ENCODE measurements at regions not wholly inside any gene's neighbourhood (a gene's known extent, or its start where the extent isn't known, plus 50 kb on each side); places are given as distances from the start of the nearest gene placed in this dataset.

DNA sequence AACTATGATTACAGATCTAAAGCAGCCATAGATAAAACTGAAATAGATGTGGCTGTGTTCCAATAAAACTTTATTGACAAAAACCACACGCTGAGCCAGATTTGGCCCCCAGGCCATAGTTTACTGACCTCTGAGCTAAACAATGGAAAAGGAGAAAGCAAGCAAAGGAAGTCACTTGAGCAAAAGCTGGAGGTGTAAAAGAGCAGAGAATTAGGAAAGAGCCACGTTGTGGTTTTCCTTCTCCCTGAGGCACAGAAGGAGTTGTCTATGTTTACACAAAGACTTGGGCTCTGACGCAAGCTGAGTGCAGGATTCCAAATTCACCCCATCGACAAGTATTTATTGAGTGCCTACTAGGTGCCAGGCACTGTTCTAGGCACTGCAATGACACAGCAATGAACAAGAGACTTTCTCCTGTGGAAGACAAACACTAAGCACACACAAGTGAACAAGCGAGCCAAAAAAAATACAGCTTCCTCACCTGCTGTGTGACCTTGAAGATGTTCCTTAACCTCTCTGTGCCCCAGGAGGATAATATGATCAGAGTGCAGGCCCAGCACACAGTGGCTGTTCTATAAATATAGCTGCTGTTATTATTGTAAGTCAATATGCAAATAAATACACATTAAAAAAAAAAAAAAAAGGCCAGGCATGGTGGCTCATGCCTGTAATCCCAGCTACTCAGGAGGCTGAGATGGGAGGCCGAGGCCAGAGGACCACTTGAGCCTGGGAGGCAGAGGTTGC lies 75.4 kb upstream of the PTPN1 start:
- no peaks in the 10 kb centered on the region for H3K27me3 Mint-ChIP-seq (ENCODE audit: low read depth, poor library complexity)
- no peaks in the 10 kb centered on the region for H3K9me3 Mint-ChIP-seq
- H3K27ac Mint-ChIP-seq, result no peak overlapping the region

DNA sequence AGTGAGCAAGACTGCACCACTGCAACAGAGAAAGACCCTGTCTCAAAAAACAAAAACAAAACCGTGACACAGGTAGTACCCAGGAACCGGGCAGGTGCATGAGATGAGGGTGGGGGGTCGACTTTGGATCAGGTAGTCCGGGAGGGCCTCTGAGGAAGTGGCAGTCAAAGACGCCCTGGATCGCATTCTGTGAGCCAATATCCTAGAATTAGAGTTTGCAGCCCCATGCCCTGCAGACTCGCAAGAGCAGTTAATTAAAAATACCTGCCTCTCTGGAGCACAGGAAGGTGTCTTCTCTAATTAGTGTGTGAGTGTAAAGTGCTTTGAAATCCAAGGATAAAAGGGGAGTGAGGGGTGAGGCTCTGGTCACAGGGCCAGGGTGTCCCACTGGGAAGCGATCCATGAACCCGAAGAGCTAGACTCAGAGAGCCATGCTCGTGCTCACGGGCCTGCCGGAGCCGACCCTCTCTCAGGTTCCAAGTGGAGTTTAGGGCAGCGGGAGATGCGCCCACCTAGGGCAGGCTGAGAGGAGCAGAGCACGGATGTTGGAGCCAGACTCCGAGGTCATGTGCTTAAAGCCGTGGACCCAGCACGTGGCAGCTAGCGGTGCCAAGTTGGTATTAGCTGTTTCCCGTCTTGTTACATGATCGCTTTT lies 74.7 kb upstream of the PTPN1 start:
- Mint-ChIP-seq H3K4me1 (peaks cover 26% of the 10 kb centered on the region), H3K9me3 (no peaks in the 10 kb centered on the region), H3K36me3 (ENCODE audit: low read depth) (no peaks in the 10 kb centered on the region), H3K27ac (no peak overlapping the region), H3K4me3 (no peak overlapping the region), H3K27me3 (ENCODE audit: low read depth, poor library complexity) (no peaks in the 10 kb centered on the region)
- TF ChIP-seq, protein P1, sequence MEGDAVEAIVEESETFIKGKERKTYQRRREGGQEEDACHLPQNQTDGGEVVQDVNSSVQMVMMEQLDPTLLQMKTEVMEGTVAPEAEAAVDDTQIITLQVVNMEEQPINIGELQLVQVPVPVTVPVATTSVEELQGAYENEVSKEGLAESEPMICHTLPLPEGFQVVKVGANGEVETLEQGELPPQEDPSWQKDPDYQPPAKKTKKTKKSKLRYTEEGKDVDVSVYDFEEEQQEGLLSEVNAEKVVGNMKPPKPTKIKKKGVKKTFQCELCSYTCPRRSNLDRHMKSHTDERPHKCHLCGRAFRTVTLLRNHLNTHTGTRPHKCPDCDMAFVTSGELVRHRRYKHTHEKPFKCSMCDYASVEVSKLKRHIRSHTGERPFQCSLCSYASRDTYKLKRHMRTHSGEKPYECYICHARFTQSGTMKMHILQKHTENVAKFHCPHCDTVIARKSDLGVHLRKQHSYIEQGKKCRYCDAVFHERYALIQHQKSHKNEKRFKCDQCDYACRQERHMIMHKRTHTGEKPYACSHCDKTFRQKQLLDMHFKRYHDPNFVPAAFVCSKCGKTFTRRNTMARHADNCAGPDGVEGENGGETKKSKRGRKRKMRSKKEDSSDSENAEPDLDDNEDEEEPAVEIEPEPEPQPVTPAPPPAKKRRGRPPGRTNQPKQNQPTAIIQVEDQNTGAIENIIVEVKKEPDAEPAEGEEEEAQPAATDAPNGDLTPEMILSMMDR (IDR thresholded peaks at IDR 0.05), result no peak
- DNase-seq, result no peak

More for the DNA sequence above, 75.4 kb upstream of the PTPN1 start:
- Mint-ChIP-seq H3K36me3 (ENCODE audit: low read depth) (no peaks in the 10 kb centered on the region), H3K4me3 (no peak overlapping the region), H3K4me1 (peaks cover 26% of the 10 kb centered on the region)
- TF ChIP-seq, protein P1 (IDR thresholded peaks at IDR 0.05), result no peak
- no peak for DNase-seq

DNA sequence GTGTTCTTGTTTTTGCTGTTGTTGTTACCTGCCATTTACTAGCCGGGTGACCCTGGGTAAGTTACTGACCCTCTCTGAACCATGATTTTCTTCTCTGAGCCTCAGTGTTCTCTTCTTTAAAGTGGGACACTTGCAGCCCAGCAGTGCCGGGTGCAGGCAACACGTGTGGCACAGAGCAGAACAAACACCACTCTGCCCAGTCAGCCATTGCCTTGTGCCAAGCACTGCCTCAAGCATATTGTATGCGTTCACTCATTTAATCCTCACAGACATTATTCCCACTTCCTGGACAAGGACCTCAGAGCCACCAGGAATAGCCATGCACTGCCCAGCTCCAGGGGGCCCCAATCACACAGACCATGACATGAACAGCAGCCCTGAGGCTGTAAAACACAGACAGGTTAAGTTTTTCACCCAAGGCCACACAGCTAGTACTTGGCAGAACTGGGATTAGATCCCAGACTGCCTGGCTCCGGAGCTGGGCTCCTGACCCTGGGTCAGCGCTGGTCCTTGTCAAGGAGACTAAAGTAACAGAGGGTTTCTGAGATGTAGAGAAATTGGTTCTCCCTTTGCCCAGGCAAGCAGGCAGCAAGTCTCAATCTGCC lies 74.0 kb upstream of the PTPN1 start:
- TF ChIP-seq, protein P1 (IDR thresholded peaks at IDR 0.05), result no peak
- Mint-ChIP-seq H3K4me1 (peaks cover 32% of the 10 kb centered on the region), H3K4me3 (no peak overlapping the region), H3K27me3 (ENCODE audit: low read depth, poor library complexity) (no peaks in the 10 kb centered on the region), H3K9me3 (no peaks in the 10 kb centered on the region), H3K36me3 (ENCODE audit: low read depth) (no peaks in the 10 kb centered on the region), H3K27ac (peak overlapping the region; percentile 82)
- DNase-seq, result no peak

DNA sequence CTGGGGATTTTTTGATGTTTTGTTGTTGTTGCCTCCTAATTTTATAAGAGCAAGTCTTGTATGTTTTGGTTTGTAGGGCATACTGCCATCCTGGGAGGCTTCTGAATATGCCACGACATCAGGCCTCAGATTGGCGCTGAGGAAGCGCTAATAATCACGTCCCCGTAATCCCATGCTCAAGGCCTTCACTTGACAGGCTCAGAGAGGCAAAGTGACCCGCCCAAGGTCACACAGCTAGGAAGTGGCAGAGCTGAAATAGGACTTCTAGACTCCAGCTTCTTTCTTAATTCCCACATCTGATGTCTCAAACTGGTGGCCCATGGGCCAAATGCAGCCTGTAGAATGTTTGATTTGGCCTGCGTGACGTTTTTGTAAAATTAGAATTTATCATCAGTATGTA lies 73.5 kb upstream of the PTPN1 start:
- DNase-seq, result no peak
- Mint-ChIP-seq H3K4me1 (peaks cover 33% of the 10 kb centered on the region), H3K9me3 (no peaks in the 10 kb centered on the region), H3K27me3 (ENCODE audit: low read depth, poor library complexity) (no peaks in the 10 kb centered on the region), H3K36me3 (ENCODE audit: low read depth) (no peaks in the 10 kb centered on the region), H3K27ac (peak overlapping the region; percentile 82), H3K4me3 (no peak overlapping the region)
- TF ChIP-seq, protein P1 (IDR thresholded peaks at IDR 0.05), result no peak

DNA sequence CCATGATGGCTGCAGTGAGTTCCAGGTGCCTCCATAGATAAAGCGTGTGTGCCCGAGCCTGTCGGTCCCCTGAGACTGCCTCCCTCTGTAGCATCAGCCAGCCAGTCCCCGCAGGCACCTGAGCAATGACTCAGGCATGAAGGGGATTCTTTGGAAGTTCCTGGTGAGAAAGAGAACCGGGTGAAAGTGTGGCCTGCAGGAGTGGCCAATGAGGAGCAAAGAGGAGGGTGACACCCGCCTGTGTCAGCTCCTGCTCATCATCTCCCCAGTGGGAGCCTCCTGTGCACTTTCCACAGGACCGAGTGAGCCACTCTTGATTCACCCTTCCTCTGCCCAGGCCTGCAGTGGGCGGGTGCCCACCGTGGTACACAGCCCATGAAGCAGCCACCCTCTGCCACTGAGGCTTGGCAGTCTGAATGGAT lies 71.2 kb upstream of the PTPN1 start:
- DNase-seq, result no peak
- Mint-ChIP-seq H3K36me3 (ENCODE audit: low read depth) (no peaks in the 10 kb centered on the region), H3K27ac (no peak overlapping the region), H3K27me3 (ENCODE audit: low read depth, poor library complexity) (no peaks in the 10 kb centered on the region), H3K4me3 (no peak overlapping the region), H3K9me3 (no peaks in the 10 kb centered on the region), H3K4me1 (peaks cover 23% of the 10 kb centered on the region)
- TF ChIP-seq, protein P1 (IDR thresholded peaks at IDR 0.05), result no peak
